ENCODE measurements at regions not wholly inside any gene's neighbourhood (a gene's known extent, or its start where the extent isn't known, plus 50 kb on each side); places are given as distances from the start of the nearest gene placed in this dataset.

GRCh38 chr11:32494629-32495028, 59.3 kb upstream of the WT1 start:
- no peak for TF ChIP-seq CTCF (tag by site-specific recombination; IDR thresholded peaks at IDR 0.05)
- TF ChIP-seq TCF7L2 (IDR thresholded peaks at IDR 0.05; ENCODE audit: borderline replicate concordance, low read depth, low read length) = no peak
- TF ChIP-seq ZNF777 (tag by site-specific recombination; IDR thresholded peaks at IDR 0.05; ENCODE audit: borderline replicate concordance) = no peak
- no peak for TF ChIP-seq ZNF837 (tag by site-specific recombination; IDR thresholded peaks at IDR 0.05)
- no peak for TF ChIP-seq ZNF10 (tag by site-specific recombination; IDR thresholded peaks at IDR 0.05)
- TF ChIP-seq ZNF24 (tag by site-specific recombination; IDR thresholded peaks at IDR 0.05) = no peak
- TF ChIP-seq ZNF513 (tag by site-specific recombination; IDR thresholded peaks at IDR 0.05) = no peak
- no peak for TF ChIP-seq REST (tag by site-specific recombination; IDR thresholded peaks at IDR 0.05)
- no peak for TF ChIP-seq ZNF830 (tag by site-specific recombination; IDR thresholded peaks at IDR 0.05; ENCODE audit: low read depth)

All from HEK293 (cell line).